Naive thymus-derived CD4-positive, alpha-beta T cell (primary cell): ENCODE measurements at regions not wholly inside any gene's neighbourhood (a gene's known extent, or its start where the extent isn't known, plus 50 kb on each side); places are given as distances from the start of the nearest gene placed in this dataset.

ENCODE experiments used
- ATAC-seq: fragments of 150-1000 bp; cut with Tn5 transposase; 2 replicates; pipeline ENCODE4 v1.10.0; 2021; ENCODE audit warnings: mild to moderate bottlenecking, moderate library complexity
- CTCF ChIA-PET: fragments of 350-600 bp; sonication (Branson Sonifier 250); formaldehyde crosslinking; loops from one replicate; lab custom pipeline; 2021; ENCODE audit warnings: antibody characterized with exemption; lab: Charles Lee
- POLR2A ChIA-PET: fragments of 350-600 bp; sonication (Branson Sonifier 250); formaldehyde crosslinking; loops from one replicate; lab custom pipeline; 2021; ENCODE audit warnings: antibody characterized with exemption, inconsistent platforms; lab: Charles Lee
- DNase-seq, 9 donors: peaks; one replicate each; pipeline versions ENCODE4 v3.0.0 to v3.0.0-alpha.2; 2020 to 2022; ENCODE audit warnings: mixed read lengths in 1 of 9
- H3K27ac ChIP-seq: one replicate; pipeline ENCODE4 v1.7.0; 2013; ENCODE audit warnings: mild to moderate bottlenecking, low read depth, low read length, moderate library complexity
- H3K27me3 ChIP-seq, 2 donors: one replicate each; pipeline ENCODE4 v1.7.0; 2013; ENCODE audit warnings: low read length in 2 of 2, mild to moderate bottlenecking in 2 of 2, moderate library complexity in 2 of 2; ENCODE audit not compliant: control insufficient read depth in 2 of 2, insufficient read depth in 2 of 2
- H3K36me3 ChIP-seq, 3 experiments: 1 replicate in 2 of 3; 2 replicates in 1 of 3; pipeline ENCODE4 v1.7.0; 2013; ENCODE audit warnings: low read length in 3 of 3, mild to moderate bottlenecking in 3 of 3, moderate library complexity in 1 of 3; ENCODE audit not compliant: insufficient read depth in 3 of 3, control insufficient read depth in 2 of 3
- H3K4me1 ChIP-seq, 2 donors: one replicate each; pipeline ENCODE4 v1.7.0; 2013; ENCODE audit warnings: low read length in 2 of 2, mild to moderate bottlenecking in 2 of 2, moderate library complexity in 1 of 2; ENCODE audit not compliant: control insufficient read depth in 2 of 2, insufficient read depth in 2 of 2
- H3K4me3 ChIP-seq: 2 replicates; pipeline ENCODE4 v1.7.0; 2013; ENCODE audit warnings: mild to moderate bottlenecking, low read length
- H3K9me3 ChIP-seq, 3 experiments: 1 replicate in 2 of 3; 2 replicates in 1 of 3; pipeline ENCODE4 v1.7.0; 2013; ENCODE audit warnings: low read length in 3 of 3; ENCODE audit not compliant: control insufficient read depth in 2 of 3
- H3K27ac Mint-ChIP-seq, 9 donors: one replicate each; pipeline ENCODE4 v1.8.0; 2020 to 2022; ENCODE audit warnings: mixed read lengths in 9 of 9, mild to moderate bottlenecking in 8 of 9, moderate library complexity in 5 of 9, inconsistent platforms in 2 of 9
- H3K27me3 Mint-ChIP-seq, 5 donors: one replicate each; pipeline ENCODE4 v1.8.0; 2021 to 2022; ENCODE audit warnings: mixed read lengths in 5 of 5, mild to moderate bottlenecking in 1 of 5
- H3K36me3 Mint-ChIP-seq, 5 donors: one replicate each; pipeline ENCODE4 v1.8.0; 2020 to 2022; ENCODE audit warnings: mixed read lengths in 5 of 5, mild to moderate bottlenecking in 3 of 5, inconsistent platforms in 1 of 5
- H3K4me1 Mint-ChIP-seq, 7 donors: one replicate each; pipeline ENCODE4 v1.8.0; 2020 to 2022; ENCODE audit warnings: mixed read lengths in 7 of 7, mild to moderate bottlenecking in 3 of 7, inconsistent platforms in 1 of 7
- H3K4me3 Mint-ChIP-seq, 10 donors: one replicate each; pipeline ENCODE4 v1.8.0; 2020 to 2022; ENCODE audit warnings: mild to moderate bottlenecking in 10 of 10, mixed read lengths in 10 of 10, moderate library complexity in 6 of 10, inconsistent platforms in 2 of 10
- H3K9me3 Mint-ChIP-seq, 11 donors: one replicate each; pipeline ENCODE4 v1.8.0; 2020 to 2022; ENCODE audit warnings: mixed read lengths in 11 of 11, mild to moderate bottlenecking in 4 of 11, inconsistent platforms in 1 of 11, moderate library complexity in 1 of 11
- intact Hi-C, 2 donors: fragments of 100-400 bp; cut with micrococcal nuclease; formaldehyde crosslinking; loops; one replicate each; pipeline ENCODE4 v1.15.1; 2023

DNA sequence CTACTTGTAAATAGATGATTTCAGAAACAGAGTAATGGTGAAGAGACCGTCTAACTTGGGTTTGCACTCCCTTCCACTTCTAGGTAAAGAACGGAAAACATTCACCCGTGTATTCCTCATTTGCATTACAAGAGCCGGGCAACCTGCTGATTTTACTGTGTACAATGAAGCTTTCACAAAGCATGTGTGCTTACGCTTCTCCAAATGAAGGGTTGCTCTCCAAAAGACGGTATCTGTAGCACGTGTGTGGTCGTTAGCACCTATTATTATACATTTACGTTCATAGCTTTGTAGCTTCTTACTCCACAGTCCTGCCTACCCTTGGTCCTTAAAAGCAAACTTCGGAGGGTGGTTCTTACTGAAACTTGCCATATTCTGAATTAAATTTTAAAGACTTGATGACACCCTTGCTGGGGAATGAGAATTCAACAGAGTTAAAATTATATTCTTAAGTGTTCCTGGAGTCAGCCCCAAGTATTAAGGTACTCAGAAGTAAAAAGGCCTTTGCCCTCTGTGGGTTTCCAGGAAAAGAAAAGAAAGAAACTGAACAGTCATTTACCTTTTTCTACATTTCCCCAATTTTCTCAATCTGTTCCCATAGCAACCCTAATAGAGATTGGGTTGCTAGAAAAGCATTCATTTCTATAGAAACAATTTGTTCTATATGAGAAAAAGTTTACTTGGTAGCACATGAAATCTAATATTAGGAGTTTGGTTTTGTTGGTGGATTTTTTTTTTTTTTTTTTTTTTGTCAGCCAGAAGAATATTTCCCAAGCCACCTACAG lies 61.9 kb upstream of the KCNG1 start:
- no peaks in the 10 kb centered on the region for H3K36me3 ChIP-seq
- no peak overlapping the region for H3K4me3 ChIP-seq
- CTCF ChIA-PET, result no interaction called here
- H3K9me3 Mint-ChIP-seq, result peaks cover 0 to 1% (median 0%) of the 10 kb centered on the region in 11 donors
- DNase-seq, result no peak
- no peaks in the 10 kb centered on the region for H3K27me3 ChIP-seq
- H3K27ac ChIP-seq, result no peak overlapping the region
- intact Hi-C loops, result no loop called here
- no peaks in the 10 kb centered on the region for H3K4me1 ChIP-seq
- no peak for ATAC-seq
- H3K4me3 Mint-ChIP-seq, result no peak overlapping the region
- no peak overlapping the region for H3K27ac Mint-ChIP-seq
- no peaks in the 10 kb centered on the region for H3K9me3 ChIP-seq
- POLR2A ChIA-PET, result no interaction called here
- H3K36me3 Mint-ChIP-seq, result no peaks in the 10 kb centered on the region
- peaks cover 34 to 52% (median 45%) of the 10 kb centered on the region in 5 donors for H3K27me3 Mint-ChIP-seq
- no peaks in the 10 kb centered on the region for H3K4me1 Mint-ChIP-seq

DNA sequence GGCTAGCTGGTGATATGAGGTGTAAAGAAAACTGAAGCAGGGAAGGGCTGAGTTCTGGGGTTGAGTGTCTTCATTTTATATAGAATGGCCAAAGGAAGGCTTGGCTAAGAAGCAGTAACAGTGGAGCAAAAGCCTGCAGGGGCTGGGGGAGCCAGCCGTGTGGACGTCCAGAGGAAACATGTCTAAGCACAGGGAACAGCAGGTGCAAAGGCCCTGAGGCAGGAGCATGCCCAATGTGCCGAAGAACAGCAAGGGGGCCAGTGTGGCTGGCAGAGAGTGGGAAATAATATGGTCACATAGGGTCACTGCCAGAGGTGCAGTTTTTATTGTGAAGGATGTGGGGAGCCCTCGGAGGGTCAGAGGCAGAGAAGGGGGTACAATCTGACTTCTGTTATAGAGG lies 60.5 kb upstream of the KCNG1 start:
- intact Hi-C loops, result no loop called here
- Mint-ChIP-seq H3K27ac (no peak overlapping the region), H3K36me3 (no peaks in the 10 kb centered on the region), H3K4me3 (no peak overlapping the region), H3K9me3 (peaks cover 0 to 1% (median 0%) of the 10 kb centered on the region in 11 donors), H3K27me3 (peaks cover 36 to 47% (median 45%) of the 10 kb centered on the region in 5 donors), H3K4me1 (no peaks in the 10 kb centered on the region)
- H3K36me3 ChIP-seq, result no peaks in the 10 kb centered on the region
- no peak for ATAC-seq
- H3K4me1 ChIP-seq, result no peaks in the 10 kb centered on the region
- no peaks in the 10 kb centered on the region for H3K9me3 ChIP-seq
- ChIA-PET CTCF (no interaction called here), POLR2A (no interaction called here)
- no peak overlapping the region for H3K4me3 ChIP-seq
- no peak overlapping the region for H3K27ac ChIP-seq
- H3K27me3 ChIP-seq, result no peaks in the 10 kb centered on the region
- no peak for DNase-seq

DNA sequence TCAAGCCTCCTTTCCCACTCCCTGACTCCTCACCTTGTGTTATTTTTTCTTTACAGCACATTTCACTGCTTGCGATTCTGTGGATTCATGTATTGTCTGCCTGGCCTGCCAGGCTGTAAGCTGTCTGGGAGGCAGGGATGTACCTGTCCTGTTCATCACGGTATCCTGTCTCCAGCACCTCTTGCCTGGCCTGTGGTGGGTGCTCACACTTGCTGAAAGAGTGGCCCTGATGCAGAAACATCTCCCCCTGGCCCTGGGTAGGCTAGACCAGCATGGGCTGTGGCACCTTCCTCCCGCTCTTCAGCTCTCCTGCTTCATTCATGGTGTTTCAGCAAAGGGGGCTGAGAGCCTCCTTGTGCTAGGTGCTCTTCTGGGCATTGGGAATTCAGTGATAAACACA lies 60.1 kb upstream of the KCNG1 start:
- no peaks in the 10 kb centered on the region for H3K27me3 ChIP-seq

DNA sequence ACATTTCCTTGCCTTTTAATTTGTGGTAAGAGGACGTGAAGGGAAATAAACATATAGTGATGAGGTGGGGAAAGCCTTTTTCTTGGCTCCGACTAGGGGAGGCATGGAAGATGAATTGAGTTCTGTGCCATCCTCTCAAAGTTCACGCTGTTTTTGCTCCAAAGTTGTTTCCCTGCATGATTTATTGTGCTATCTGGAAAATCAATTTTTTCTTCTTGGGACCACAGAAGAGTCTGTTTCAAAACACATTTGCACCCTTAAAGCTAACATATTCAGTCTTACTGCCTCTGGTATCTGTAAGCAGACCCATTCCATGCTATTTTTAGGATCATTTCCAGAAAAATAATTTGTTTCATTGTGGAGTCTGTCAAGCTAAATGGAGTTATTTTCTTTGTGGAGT lies 57.6 kb upstream of the KCNG1 start:
- H3K4me1 Mint-ChIP-seq, result peaks cover 0 to 9% (median 0%) of the 10 kb centered on the region in 7 donors
- H3K36me3 Mint-ChIP-seq, result no peaks in the 10 kb centered on the region
- H3K27me3 ChIP-seq, result no peaks in the 10 kb centered on the region
- H3K4me3 ChIP-seq, result no peak overlapping the region
- peaks cover 0 to 1% (median 0%) of the 10 kb centered on the region in 11 donors for H3K9me3 Mint-ChIP-seq
- intact Hi-C loops, result no loop called here
- H3K27ac Mint-ChIP-seq, result no peak overlapping the region
- CTCF ChIA-PET, result no interaction called here
- ATAC-seq (no peak), DNase-seq (no peak)
- POLR2A ChIA-PET, result no interaction called here
- H3K4me3 Mint-ChIP-seq, result no peak overlapping the region
- no peak overlapping the region for H3K27ac ChIP-seq
- no peaks in the 10 kb centered on the region for H3K4me1 ChIP-seq
- no peaks in the 10 kb centered on the region for H3K9me3 ChIP-seq
- no peaks in the 10 kb centered on the region for H3K36me3 ChIP-seq
- H3K27me3 Mint-ChIP-seq, result peaks cover 36 to 53% (median 48%) of the 10 kb centered on the region in 5 donors

More for the DNA sequence above, 60.1 kb upstream of the KCNG1 start:
- H3K4me3 Mint-ChIP-seq, result no peak overlapping the region
- no peak overlapping the region for H3K27ac Mint-ChIP-seq
- ChIA-PET CTCF (no interaction called here), POLR2A (no interaction called here)
- ATAC-seq, result no peak
- intact Hi-C loops, result no loop called here
- Histone ChIP-seq H3K4me1 (no peaks in the 10 kb centered on the region), H3K9me3 (no peaks in the 10 kb centered on the region), H3K36me3 (no peaks in the 10 kb centered on the region), H3K27ac (no peak overlapping the region), H3K4me3 (no peak overlapping the region)
- peaks cover 0 to 3% (median 0%) of the 10 kb centered on the region in 7 donors for H3K4me1 Mint-ChIP-seq
- DNase-seq, result no peak
- H3K27me3 Mint-ChIP-seq, result peaks cover 38 to 45% (median 44%) of the 10 kb centered on the region in 5 donors
- no peaks in the 10 kb centered on the region for H3K36me3 Mint-ChIP-seq
- H3K9me3 Mint-ChIP-seq, result peaks cover 0 to 1% (median 0%) of the 10 kb centered on the region in 11 donors

DNA sequence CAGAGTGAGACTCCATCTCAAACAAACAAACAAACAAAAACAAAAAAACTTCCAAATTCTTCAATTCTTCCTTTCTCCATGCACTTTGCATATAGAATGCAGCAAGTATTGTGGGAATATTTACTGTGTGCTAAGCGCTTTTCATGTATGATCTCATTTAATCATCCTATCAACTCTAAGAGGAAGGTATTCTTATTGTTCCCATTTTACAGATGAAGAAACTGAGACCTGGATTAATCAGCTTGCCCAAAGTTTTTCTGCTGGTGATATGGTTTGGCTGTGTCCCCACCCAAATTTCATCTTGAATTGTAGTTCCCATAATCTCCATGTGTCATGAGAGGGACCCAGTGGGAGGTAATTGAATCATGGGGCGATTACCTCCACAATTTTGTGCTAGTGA lies 56.6 kb upstream of the KCNG1 start:
- no peak overlapping the region for H3K4me3 ChIP-seq
- Mint-ChIP-seq H3K27me3 (peaks cover 37 to 59% (median 51%) of the 10 kb centered on the region in 5 donors), H3K27ac (no peak overlapping the region), H3K4me1 (peaks cover 0 to 9% (median 0%) of the 10 kb centered on the region in 7 donors), H3K9me3 (peaks cover 0 to 4% (median 0%) of the 10 kb centered on the region in 11 donors), H3K36me3 (no peaks in the 10 kb centered on the region), H3K4me3 (no peak overlapping the region)
- H3K4me1 ChIP-seq, result no peaks in the 10 kb centered on the region
- no peaks in the 10 kb centered on the region for H3K27me3 ChIP-seq
- CTCF ChIA-PET, result no interaction called here
- H3K9me3 ChIP-seq, result no peaks in the 10 kb centered on the region
- ATAC-seq (no peak), DNase-seq (no peak)
- POLR2A ChIA-PET, result no interaction called here
- no peaks in the 10 kb centered on the region for H3K36me3 ChIP-seq
- no peak overlapping the region for H3K27ac ChIP-seq
- intact Hi-C loops, result no loop called here

DNA sequence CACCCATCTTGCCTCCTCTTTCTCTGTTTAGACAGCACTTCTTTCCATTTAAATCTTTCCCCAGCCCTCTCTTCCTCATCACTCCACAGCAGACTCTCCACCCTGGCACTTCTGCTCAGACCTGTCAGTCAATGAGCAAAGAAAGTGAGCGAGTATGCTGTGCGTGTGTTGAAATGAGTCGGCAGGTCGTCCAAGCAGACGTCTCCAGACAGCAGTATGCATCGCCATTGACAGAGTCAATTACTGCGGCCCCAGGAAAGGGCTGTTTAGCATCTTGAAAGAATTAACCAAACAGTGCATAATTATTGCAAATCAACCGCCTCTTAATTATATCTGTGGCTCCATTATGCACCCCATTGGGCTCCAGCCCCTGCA lies 54.8 kb upstream of the KCNG1 start:
- ATAC-seq (no peak), DNase-seq (no peak)
- H3K27ac ChIP-seq, result no peak overlapping the region
- CTCF ChIA-PET, result no interaction called here
- no peak overlapping the region for H3K4me3 ChIP-seq
- Mint-ChIP-seq H3K9me3 (peaks cover 0 to 12% (median 3%) of the 10 kb centered on the region in 11 donors), H3K36me3 (no peaks in the 10 kb centered on the region), H3K4me1 (peaks cover 0 to 9% (median 0%) of the 10 kb centered on the region in 7 donors), H3K4me3 (no peak overlapping the region), H3K27ac (no peak overlapping the region), H3K27me3 (peaks cover 19 to 54% (median 49%) of the 10 kb centered on the region in 5 donors)
- POLR2A ChIA-PET, result no interaction called here
- H3K4me1 ChIP-seq, result no peaks in the 10 kb centered on the region
- H3K27me3 ChIP-seq, result no peaks in the 10 kb centered on the region
- intact Hi-C loops, result no loop called here
- H3K36me3 ChIP-seq, result no peaks in the 10 kb centered on the region
- no peaks in the 10 kb centered on the region for H3K9me3 ChIP-seq
